Ovary (tissue), 7 donors: ENCODE measurements at regions not wholly inside any gene's neighbourhood (a gene's known extent, or its start where the extent isn't known, plus 50 kb on each side); places are given as distances from the start of the nearest gene placed in this dataset.

Source experiments
- DNase-seq, 5 donors: peaks; one replicate each; pipeline ENCODE4 v3.0.0-alpha.2; 2019 to 2020
- H3K27ac ChIP-seq, 2 donors: fragments of 200-600 bp; one replicate each; pipeline versions ENCODE4 v1.5.1 to v1.8.0; 2019 to 2022
- H3K27me3 ChIP-seq: fragments of 200-600 bp; one replicate; pipeline ENCODE4 v1.8.0; 2022
- H3K36me3 ChIP-seq: fragments of 200-600 bp; sonication (generic); one replicate; pipeline ENCODE4 v1.5.1; 2019
- H3K4me1 ChIP-seq: one replicate; pipeline ENCODE4 v1.8.1; 2013; ENCODE audit warnings: mild to moderate bottlenecking, moderate library complexity; ENCODE audit not compliant: insufficient read depth
- H3K4me3 ChIP-seq: fragments of 200-600 bp; sonication (generic); one replicate; pipeline ENCODE4 v1.5.1; 2017
- H3K9me3 ChIP-seq, 2 donors: fragments of 200-600 bp in 1 of 2; sonication (generic) in 1 of 2; one replicate each; pipeline versions ENCODE4 v1.5.1 to v1.8.1; 2013 to 2019; ENCODE audit warnings: mild to moderate bottlenecking in 1 of 2, moderate library complexity in 1 of 2
- CTCF ChIP-seq, 3 donors: fragments of 450-650 bp in 2 of 3; fragments of 200-600 bp in 1 of 3; IDR thresholded peaks; one replicate each; pipeline versions ENCODE4 v1.5.1 to v1.8.0; 2016 to 2022; ENCODE audit warnings: antibody characterized with exemption in 3 of 3, mild to moderate bottlenecking in 1 of 3
- EP300 ChIP-seq: sonication (generic); formaldehyde crosslinking; IDR thresholded peaks from one replicate; pipeline ENCODE4 v1.6.1; 2017; ENCODE audit warnings: antibody characterized with exemption
- POLR2A ChIP-seq: fragments of 450-650 bp; IDR thresholded peaks from one replicate; pipeline ENCODE4 v1.6.1; 2017; ENCODE audit warnings: antibody characterized with exemption, mild to moderate bottlenecking, moderate library complexity
- WGBS, 3 donors: extraction: QIAGEN DNeasy Blood & Tissue Kit in 1 of 3; methylation state at CpG; one replicate each; pipeline versions ENCODE4 v1.1.5 to v1.1.7; 2013 to 2017; 5-methylcytosine and 5-hydroxymethylcytosine counted together
- intact Hi-C, 4 donors: fragments of 100-400 bp; cut with DNase I; formaldehyde crosslinking; loops; one replicate each; pipeline versions ENCODE4 v1.11.0 to v1.15.1; 2022 to 2023
- donor health status: DM: no; HTN: no; CAD: no; lungs with moderate emphysema.
- donor health status: DM: no; HTN: no; CAD: no.
- donor health status: Bipolar disorder and iron deficiency.
- donor health status: DM: no; HTN: no; CAD: no.
- donor health status: DM: yes; HTN: yes; CAD: no.

- intact Hi-C loops = no loop called here
- no peak for DNase-seq
- TF ChIP-seq CTCF (IDR thresholded peaks at IDR 0.05) (no peak), POLR2A (no peak)
- H3K9me3 ChIP-seq = no peaks in the 10 kb centered on the region
- H3K4me1 ChIP-seq = no peaks in the 10 kb centered on the region
- H3K36me3 ChIP-seq = no peaks in the 10 kb centered on the region
- no peak overlapping the region for H3K27ac ChIP-seq
- 87 to 93% (median 92%) methylated on average over 9 of the region's 9 CpGs for WGBS, 3 donors
- H3K4me3 ChIP-seq = no peak overlapping the region
- H3K27me3 ChIP-seq = no peaks in the 10 kb centered on the region
These were observed 109.1 kb downstream of the BDH1 start for GRCh38 chr3:197446700-197447056.

GRCh38 chr3:197445896-197446699 is 109.7 kb downstream of the BDH1 start:
- no peaks in the 10 kb centered on the region for H3K4me1 ChIP-seq
- TF ChIP-seq EP300 = no peak
- TF ChIP-seq CTCF (IDR thresholded peaks at IDR 0.05) = no peak
- H3K36me3 ChIP-seq = no peaks in the 10 kb centered on the region
- DNase-seq = no peak
- H3K9me3 ChIP-seq = no peaks in the 10 kb centered on the region
- intact Hi-C loops = no loop called here
- WGBS, 3 donors = 65 to 78% (median 67%) methylated on average over 13 of the region's 13 CpGs
- no peaks in the 10 kb centered on the region for H3K27me3 ChIP-seq
- no peak overlapping the region for H3K27ac ChIP-seq
- no peak overlapping the region for H3K4me3 ChIP-seq

GRCh38 chr3:197444793-197445379 is 110.9 kb downstream of the BDH1 start:
- no peaks in the 10 kb centered on the region for H3K27me3 ChIP-seq
- H3K27ac ChIP-seq = no peak overlapping the region
- intact Hi-C loops = no loop called here
- H3K4me3 ChIP-seq = no peak overlapping the region
- no peaks in the 10 kb centered on the region for H3K9me3 ChIP-seq
- H3K36me3 ChIP-seq = no peaks in the 10 kb centered on the region
- H3K4me1 ChIP-seq = no peaks in the 10 kb centered on the region
- no peak for DNase-seq
- TF ChIP-seq POLR2A = no peak
- TF ChIP-seq CTCF (IDR thresholded peaks at IDR 0.05) = no peak
- no peak for TF ChIP-seq EP300
- WGBS, 3 donors = 90 to 91% (median 91%) methylated on average over 14 of the region's 14 CpGs

GRCh38 chr3:197443506-197443905 is 112.3 kb downstream of the BDH1 start:
- no peaks in the 10 kb centered on the region for H3K9me3 ChIP-seq
- no peak overlapping the region for H3K4me3 ChIP-seq
- no peak overlapping the region for H3K27ac ChIP-seq
- intact Hi-C loops = no loop called here
- H3K27me3 ChIP-seq = no peaks in the 10 kb centered on the region
- no peaks in the 10 kb centered on the region for H3K36me3 ChIP-seq
- DNase-seq = no peak
- TF ChIP-seq POLR2A (no peak), CTCF (IDR thresholded peaks at IDR 0.05) (no peak), EP300 (no peak)
- WGBS, 3 donors = 89 to 94% (median 90%) methylated on average over 8 of the region's 8 CpGs
- H3K4me1 ChIP-seq = no peaks in the 10 kb centered on the region
